ENCODE measurements at regions not wholly inside any gene's neighbourhood (a gene's known extent, or its start where the extent isn't known, plus 50 kb on each side); places are given as distances from the start of the nearest gene placed in this dataset.

GRCh38 chr15:35596285-35596684, 50.3 kb upstream of the DPH6 start:
- Histone ChIP-seq H3K4me3 (no peak overlapping the region), H3K36me3 (ENCODE audit: control insufficient read depth in 2 of 2, insufficient read depth in 2 of 2, low read length in 1 of 2) (no peaks in the 10 kb centered on the region), H3K27ac (ENCODE audit: control insufficient read depth, insufficient read depth) (no peak overlapping the region), H3K4me2 (ENCODE audit: control insufficient read depth, insufficient read depth) (no peak overlapping the region), H3K4me1 (ENCODE audit: control insufficient read depth, insufficient read depth, low read length) (no peaks in the 10 kb centered on the region), H4K20me1 (ENCODE audit: control insufficient read depth, insufficient read depth) (no peaks in the 10 kb centered on the region), H2AFZ (ENCODE audit: control insufficient read depth, low read depth, low read length) (no peak overlapping the region), H3K27me3 (replicated peaks in 1 of 2; ENCODE audit: control insufficient read depth in 2 of 2, insufficient read depth in 2 of 2, low read length in 1 of 2) (no peaks in the 10 kb centered on the region), H3K9ac (ENCODE audit: control insufficient read depth, insufficient read depth, low read length) (no peak overlapping the region), H3K9me3 (replicated peaks; ENCODE audit: control insufficient read depth, insufficient read depth, low read length) (no peaks in the 10 kb centered on the region), H3K79me2 (ENCODE audit: control insufficient read depth, insufficient read depth, low read length) (no peaks in the 10 kb centered on the region)
- no peak for DNase-seq (ENCODE audit: low read depth, low spot score)
- FAIRE-seq, result no peak
- CTCF ChIA-PET, result interaction anchor here (1.6 kb wide), 1 partner anchor 9 kb away, joined by 5 read pairs; no protein-coding TSS in a partner anchor
- POLR2A ChIA-PET, result no interaction called here
- no TSS peak for BruUV-seq (replicated peaks)
- no peak for ATAC-seq
- 67% methylated on average over 1 of the region's 1 CpG for WGBS (ENCODE audit: insufficient coverage, insufficient replicate concordance, low lambda C conversion rate, missing lambda C conversion rate)
- RAD21 ChIA-PET (ENCODE audit: unreplicated experiment), result no interaction called here
- in situ Hi-C loops (cut with MboI) (no loop called here), intact Hi-C loops (cut with micrococcal nuclease; ENCODE audit: unreplicated experiment) (no loop called here)
- TF ChIP-seq ZNF274 (IDR thresholded peaks at IDR 0.05; ENCODE audit: insufficient read depth, insufficient read length) (no peak), EGR1 (IDR thresholded peaks at IDR 0.05; ENCODE audit: borderline replicate concordance in 1 of 2, low read depth in 2 of 2, low read length in 2 of 2) (no peak), ZNF384 (IDR thresholded peaks at IDR 0.05; ENCODE audit: borderline replicate concordance, low read depth, low read length) (no peak), KLF5 (IDR thresholded peaks at IDR 0.05; ENCODE audit: partially characterized antibody) (no peak), ETV6 (conservative IDR thresholded peaks at IDR 0.05 in 1 of 2, IDR thresholded peaks at IDR 0.05 in 1 of 2; ENCODE audit: borderline replicate concordance in 1 of 2, low read depth in 1 of 2) (no peak), YY1 (IDR thresholded peaks at IDR 0.05; ENCODE audit: low read depth, low read length) (no peak), SUPT20H (IDR thresholded peaks at IDR 0.05; ENCODE audit: borderline replicate concordance, control insufficient read depth, low read depth, low read length) (no peak), YBX1 (IDR thresholded peaks at IDR 0.05) (no peak), ZZZ3 (IDR thresholded peaks at IDR 0.05; ENCODE audit: control insufficient read depth, insufficient read length, low read depth) (no peak), TAF1 (IDR thresholded peaks at IDR 0.05; ENCODE audit: borderline replicate concordance, low read depth, low read length) (no peak), KAT2A (conservative IDR thresholded peaks at IDR 0.05; ENCODE audit: control insufficient read depth, low read depth, low read length) (no peak), HDGF (IDR thresholded peaks at IDR 0.05) (no peak), POLR2AphosphoS5 (IDR thresholded peaks at IDR 0.05; ENCODE audit: low read length) (no peak), RFX5 (IDR thresholded peaks at IDR 0.05; ENCODE audit: low read depth, low read length) (no peak), EED (IDR thresholded peaks at IDR 0.05; ENCODE audit: low read depth) (no peak), MXI1 (IDR thresholded peaks at IDR 0.05; ENCODE audit: low read depth, low read length) (no peak), CBX3 (IDR thresholded peaks at IDR 0.05; ENCODE audit: borderline replicate concordance, low read depth) (no peak)
- SMC1A ChIA-PET (ENCODE audit: uncharacterized antibody, unreplicated experiment), result interaction anchor here (1.6 kb wide), 1 partner anchor 19 kb away, joined by 3 read pairs; no protein-coding TSS in a partner anchor

Data from GM12878 (cell line).